ENCODE measurements at regions not wholly inside any gene's neighbourhood (a gene's known extent, or its start where the extent isn't known, plus 50 kb on each side); places are given as distances from the start of the nearest gene placed in this dataset.

GRCh38 chr5:20113031-20113715 lies 125.2 kb upstream of the CDH18 start:
- H3K27ac ChIP-seq (ENCODE audit: low read depth in 2 of 2, low read length in 1 of 2) = no peak overlapping the region
- ChIA-PET CTCF (no interaction called here), POLR2A (no interaction called here)
- WGBS (ENCODE audit: low lambda C conversion rate) = 28% methylated on average over 2 of the region's 2 CpGs
- no peak for DNase-seq
- no peak overlapping the region for H3K4me3 ChIP-seq (ENCODE audit: low read depth in 2 of 2, low read length in 1 of 2)
- no peaks in the 10 kb centered on the region for H3F3A ChIP-seq (replicated peaks; ENCODE audit: insufficient read depth)
- no peaks in the 10 kb centered on the region for H3K79me2 ChIP-seq (ENCODE audit: insufficient read depth)
- no peaks in the 10 kb centered on the region for H3K36me3 ChIP-seq (replicated peaks in 1 of 2; ENCODE audit: control insufficient read depth in 1 of 2, insufficient read depth in 2 of 2, low read length in 1 of 2)
- no peak overlapping the region for H3K4me2 ChIP-seq
- H3K9ac ChIP-seq = no peak overlapping the region
- H3K4me1 ChIP-seq (ENCODE audit: control insufficient read depth in 1 of 2, insufficient read depth in 2 of 2, low read depth in 1 of 2, low read length in 1 of 2) = no peaks in the 10 kb centered on the region
- no peaks in the 10 kb centered on the region for H4K20me1 ChIP-seq (ENCODE audit: insufficient read depth)
- H3K27me3 ChIP-seq (ENCODE audit: insufficient read depth) = no peaks in the 10 kb centered on the region
- TF ChIP-seq USF1 (IDR thresholded peaks at IDR 0.05; ENCODE audit: borderline replicate concordance, low read depth) = no peak
- TF ChIP-seq MXI1 (IDR thresholded peaks at IDR 0.05; ENCODE audit: low read depth, low read length) = no peak
- no peak for TF ChIP-seq NRF1 (IDR thresholded peaks at IDR 0.05; ENCODE audit: low read depth, low read length)
- TF ChIP-seq FOSL2 (IDR thresholded peaks at IDR 0.05; ENCODE audit: borderline replicate concordance, low read depth) = peak; percentile 16; the same call in 1 of the 2 replicates
- TF ChIP-seq RFX5 (IDR thresholded peaks at IDR 0.05; ENCODE audit: low read length) = no peak
- no peaks in the 10 kb centered on the region for H3K9me2 ChIP-seq
- no peaks in the 10 kb centered on the region for H3K9me3 ChIP-seq
- H2AFZ ChIP-seq (ENCODE audit: low read depth) = no peak overlapping the region

- no peak overlapping the region for H3K27ac ChIP-seq (ENCODE audit: low read depth in 2 of 2, low read length in 1 of 2)
- no peaks in the 10 kb centered on the region for H3K9me2 ChIP-seq
- H3K36me3 ChIP-seq (replicated peaks in 1 of 2; ENCODE audit: control insufficient read depth in 1 of 2, insufficient read depth in 2 of 2, low read length in 1 of 2) = no peaks in the 10 kb centered on the region
- no peaks in the 10 kb centered on the region for H3K9me3 ChIP-seq
- H3K79me2 ChIP-seq (ENCODE audit: insufficient read depth) = no peaks in the 10 kb centered on the region; the same call in 1 of the 2 replicates
- no peak overlapping the region for H2AFZ ChIP-seq (ENCODE audit: low read depth)
- no peak for DNase-seq
- ChIA-PET CTCF (no interaction called here), POLR2A (no interaction called here)
- H3K9ac ChIP-seq = no peak overlapping the region
- H3K4me2 ChIP-seq = no peak overlapping the region
- no peak overlapping the region for H3K4me3 ChIP-seq (ENCODE audit: low read depth in 2 of 2, low read length in 1 of 2)
- no peaks in the 10 kb centered on the region for H4K20me1 ChIP-seq (ENCODE audit: insufficient read depth)
- no peaks in the 10 kb centered on the region for H3F3A ChIP-seq (replicated peaks; ENCODE audit: insufficient read depth)
- 50% methylated on average over 5 of the region's 5 CpGs for WGBS (ENCODE audit: low lambda C conversion rate)
- no peak for TF ChIP-seq USF1 (IDR thresholded peaks at IDR 0.05; ENCODE audit: borderline replicate concordance, low read depth)
- no peak for TF ChIP-seq RCOR1 (IDR thresholded peaks at IDR 0.05; ENCODE audit: low read length)
- TF ChIP-seq RFX5 (IDR thresholded peaks at IDR 0.05; ENCODE audit: low read length) = no peak
- TF ChIP-seq RAD21 (IDR thresholded peaks at IDR 0.05; ENCODE audit: low read length) = no peak
- no peak for TF ChIP-seq MEF2A (IDR thresholded peaks at IDR 0.05; ENCODE audit: borderline replicate concordance, low read depth)
- TF ChIP-seq GABPA (IDR thresholded peaks at IDR 0.05; ENCODE audit: low read depth) = no peak
- no peak for TF ChIP-seq REST (IDR thresholded peaks at IDR 0.05; ENCODE audit: low read depth, low read length)
- no peak for TF ChIP-seq EZH2phosphoT487 (IDR thresholded peaks at IDR 0.05; ENCODE audit: borderline replicate concordance, low read depth)
- TF ChIP-seq MXI1 (IDR thresholded peaks at IDR 0.05; ENCODE audit: low read depth, low read length) = no peak
- no peaks in the 10 kb centered on the region for H3K4me1 ChIP-seq (ENCODE audit: control insufficient read depth in 1 of 2, insufficient read depth in 2 of 2, low read depth in 1 of 2, low read length in 1 of 2)
- no peaks in the 10 kb centered on the region for H3K27me3 ChIP-seq (ENCODE audit: insufficient read depth)
These were observed 121.3 kb upstream of the CDH18 start for GRCh38 chr5:20109326-20109725.
